Muscle of leg (tissue), 3 donors: ENCODE measurements at regions not wholly inside any gene's neighbourhood (a gene's known extent, or its start where the extent isn't known, plus 50 kb on each side); places are given as distances from the start of the nearest gene placed in this dataset.

Experiments
- DNase-seq: peaks from one replicate; pipeline ENCODE4 v3.0.0; 2013
- H3K27ac ChIP-seq: one replicate; pipeline ENCODE4 v1.5.1; 2013; ENCODE audit warnings: mild to moderate bottlenecking, low read length, control low read depth
- H3K27me3 ChIP-seq: one replicate; pipeline ENCODE4 v1.6.1; 2013; ENCODE audit warnings: low read length; ENCODE audit not compliant: control insufficient read depth, insufficient read depth
- H3K36me3 ChIP-seq: one replicate; pipeline ENCODE4 v1.6.1; 2013; ENCODE audit warnings: low read length; ENCODE audit not compliant: control insufficient read depth, insufficient read depth
- H3K4me1 ChIP-seq: one replicate; pipeline ENCODE4 v1.6.1; 2013; ENCODE audit warnings: low read length; ENCODE audit not compliant: control insufficient read depth, insufficient read depth
- H3K4me3 ChIP-seq: one replicate; pipeline ENCODE4 v1.5.1; 2013; ENCODE audit warnings: low read length, control low read depth
- H3K9me3 ChIP-seq: replicated peaks from 2 replicates; pipeline ENCODE4 v1.6.1; 2013; ENCODE audit warnings: low read depth, low read length; ENCODE audit not compliant: control insufficient read depth
- WGBS: methylation state at CpG from one replicate; pipeline ENCODE4 v1.1.5; 2013; ENCODE audit warnings: missing lambda C conversion rate; ENCODE audit not compliant: insufficient coverage; 5-methylcytosine and 5-hydroxymethylcytosine counted together

DNA sequence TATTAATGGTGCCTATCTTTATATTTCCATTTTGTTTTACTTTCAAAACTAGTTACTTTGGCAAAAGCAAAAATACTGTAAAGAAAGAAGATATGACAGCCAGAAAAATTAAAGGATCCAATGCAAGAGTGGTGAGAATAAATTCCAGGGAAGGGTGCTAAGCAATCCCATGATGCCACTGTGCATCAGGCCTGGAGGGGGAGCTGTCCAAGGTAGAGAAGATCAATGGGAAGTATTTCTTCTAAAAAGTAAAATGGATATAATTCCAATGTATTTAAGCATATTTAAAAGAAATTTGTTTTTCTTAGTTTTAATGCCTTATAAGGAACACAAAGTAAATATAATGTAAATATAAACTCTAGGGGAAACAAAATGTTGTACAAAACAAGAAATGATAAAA, 1382.2 kb upstream of the B3GALT2 start:
- Histone ChIP-seq H3K4me1 (no peaks in the 10 kb centered on the region), H3K36me3 (no peaks in the 10 kb centered on the region), H3K4me3 (no peak overlapping the region), H3K27me3 (no peaks in the 10 kb centered on the region), H3K9me3 (no peaks in the 10 kb centered on the region), H3K27ac (no peak overlapping the region)
- DNase-seq, result peak; percentile 4

DNA sequence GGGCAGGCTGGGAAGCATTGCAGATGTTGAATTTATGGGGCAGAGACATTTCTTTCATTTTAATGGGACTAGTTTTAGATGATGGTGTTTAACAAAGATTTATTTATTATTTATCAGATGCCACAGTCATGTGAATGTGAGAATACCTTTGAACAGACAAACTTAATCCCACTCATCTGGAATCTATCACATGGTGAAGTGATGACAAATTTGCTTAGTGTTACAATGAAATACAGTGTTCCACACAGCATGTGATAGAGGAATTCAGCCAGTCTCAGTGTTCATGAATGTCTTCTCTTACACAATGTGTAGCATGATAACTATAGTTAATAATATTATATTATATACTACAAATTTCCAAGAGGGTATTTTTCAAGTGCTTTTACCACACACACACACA, 1361.7 kb upstream of the B3GALT2 start:
- Histone ChIP-seq H3K36me3 (no peaks in the 10 kb centered on the region), H3K4me1 (no peaks in the 10 kb centered on the region), H3K4me3 (no peak overlapping the region), H3K27ac (no peak overlapping the region), H3K27me3 (no peaks in the 10 kb centered on the region), H3K9me3 (no peaks in the 10 kb centered on the region)
- DNase-seq, result no peak

DNA sequence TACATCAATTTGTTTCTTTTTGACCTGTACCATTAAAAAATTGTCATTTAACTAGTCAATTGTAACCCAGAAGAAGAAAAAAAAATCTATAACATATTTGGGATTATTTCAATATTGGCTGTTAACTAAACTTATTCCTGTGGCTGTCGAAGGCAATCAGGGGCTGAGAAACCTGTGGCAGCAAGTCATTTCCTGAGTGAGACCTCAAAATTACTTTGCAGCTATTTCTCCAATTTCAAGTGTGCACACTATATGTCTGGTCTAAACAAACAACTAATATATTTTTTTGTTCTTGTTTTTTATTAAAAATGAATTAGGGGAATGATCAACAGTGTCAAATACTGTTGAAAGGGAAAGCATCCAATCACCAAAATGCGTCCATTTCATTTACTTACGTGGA, 1357.6 kb upstream of the B3GALT2 start:
- no peak overlapping the region for H3K4me3 ChIP-seq
- no peaks in the 10 kb centered on the region for H3K4me1 ChIP-seq
- DNase-seq, result no peak
- no CpG with 5 or more reads among the region's 3 CpGs for WGBS
- no peaks in the 10 kb centered on the region for H3K36me3 ChIP-seq
- no peaks in the 10 kb centered on the region for H3K27me3 ChIP-seq
- no peak overlapping the region for H3K27ac ChIP-seq
- H3K9me3 ChIP-seq, result no peaks in the 10 kb centered on the region

DNA sequence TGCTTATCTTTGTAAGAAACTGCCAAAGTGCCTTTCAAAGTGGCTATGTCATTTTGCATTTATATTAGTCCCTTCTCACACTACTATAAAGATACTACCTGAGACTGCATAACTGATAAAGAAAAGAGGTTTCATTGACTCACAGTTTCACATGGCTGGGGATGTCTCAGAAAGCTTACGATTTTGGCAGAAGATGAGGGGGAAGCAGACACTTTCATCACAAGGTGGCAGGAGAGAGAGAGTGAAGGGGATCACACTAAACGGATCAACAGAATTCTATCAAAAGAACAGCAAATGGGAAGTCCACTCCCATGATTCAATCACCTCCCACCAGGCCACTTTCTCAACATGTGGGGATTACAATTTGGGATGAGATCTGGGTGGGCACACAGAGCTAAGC, 1352.0 kb upstream of the B3GALT2 start:
- Histone ChIP-seq H3K4me1 (no peaks in the 10 kb centered on the region), H3K36me3 (no peaks in the 10 kb centered on the region)

DNA sequence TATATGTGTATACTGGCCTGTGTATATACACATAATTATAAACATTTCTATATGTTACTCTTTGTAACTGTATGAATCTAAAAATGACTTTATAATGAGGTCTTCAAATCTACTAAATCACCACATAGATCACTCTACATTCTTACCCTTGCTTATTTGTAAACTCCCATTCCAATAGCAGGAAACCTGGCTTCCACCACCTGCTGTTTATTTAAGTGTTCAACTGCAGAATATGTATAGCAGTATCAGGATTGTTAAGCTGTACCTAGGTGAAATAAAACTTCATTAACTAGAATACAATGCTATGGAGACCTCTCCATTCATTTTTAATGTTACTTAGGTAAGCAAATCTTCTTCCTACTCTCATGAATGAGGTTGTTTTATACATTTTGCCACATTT, 1351.1 kb upstream of the B3GALT2 start:
- H3K27ac ChIP-seq, result no peak overlapping the region
- H3K4me1 ChIP-seq, result no peaks in the 10 kb centered on the region
- H3K36me3 ChIP-seq, result no peaks in the 10 kb centered on the region
- no peaks in the 10 kb centered on the region for H3K9me3 ChIP-seq
- H3K27me3 ChIP-seq, result no peaks in the 10 kb centered on the region
- DNase-seq, result no peak
- H3K4me3 ChIP-seq, result no peak overlapping the region

More for the DNA sequence above, 1352.0 kb upstream of the B3GALT2 start:
- Histone ChIP-seq H3K27me3 (no peaks in the 10 kb centered on the region), H3K4me3 (no peak overlapping the region), H3K27ac (no peak overlapping the region), H3K9me3 (no peaks in the 10 kb centered on the region)
- DNase-seq, result no peak
- no CpG with 5 or more reads among the region's 2 CpGs for WGBS

GRCh38 chr1:194535369-194535768, 1349.0 kb upstream of the B3GALT2 start:
- no peaks in the 10 kb centered on the region for H3K36me3 ChIP-seq

GRCh38 chr1:194534784-194535183, 1348.4 kb upstream of the B3GALT2 start:
- Histone ChIP-seq H3K4me1 (no peaks in the 10 kb centered on the region), H3K36me3 (no peaks in the 10 kb centered on the region), H3K27me3 (no peaks in the 10 kb centered on the region), H3K27ac (no peak overlapping the region), H3K4me3 (no peak overlapping the region), H3K9me3 (no peaks in the 10 kb centered on the region)
- no peak for DNase-seq
- WGBS, result 85% methylated on average over 2 of the region's 6 CpGs

More at GRCh38 chr1:194535369-194535768, 1349.0 kb upstream of the B3GALT2 start:
- H3K27ac ChIP-seq, result no peak overlapping the region
- no peaks in the 10 kb centered on the region for H3K27me3 ChIP-seq
- no peak overlapping the region for H3K4me3 ChIP-seq
- 25% methylated on average over 4 of the region's 6 CpGs for WGBS
- no peaks in the 10 kb centered on the region for H3K4me1 ChIP-seq
- DNase-seq, result no peak
- H3K9me3 ChIP-seq, result no peaks in the 10 kb centered on the region

DNA sequence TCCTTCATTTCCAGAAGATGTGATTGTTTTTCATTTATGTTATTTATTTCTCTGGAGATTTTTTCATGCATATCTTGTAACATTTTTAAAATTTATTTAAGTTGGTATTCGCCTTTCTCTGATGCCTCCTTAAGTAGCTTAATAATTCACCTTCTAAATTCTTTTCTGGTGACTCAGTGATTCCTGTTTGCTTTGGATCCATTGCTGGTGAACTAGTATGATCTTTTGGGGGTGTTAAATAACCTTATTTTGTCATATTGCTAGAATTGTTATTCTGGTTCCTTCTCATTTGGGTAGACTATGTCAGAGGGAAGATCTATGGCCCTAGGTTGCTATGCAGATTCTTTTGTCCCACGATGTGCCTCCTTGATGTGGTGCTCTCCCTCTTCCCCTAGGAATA, 1347.2 kb upstream of the B3GALT2 start:
- H3K27ac ChIP-seq, result no peak overlapping the region
- no peak for DNase-seq
- H3K36me3 ChIP-seq, result no peaks in the 10 kb centered on the region
- H3K27me3 ChIP-seq, result no peaks in the 10 kb centered on the region
- no CpG with 5 or more reads among the region's 2 CpGs for WGBS
- H3K9me3 ChIP-seq, result no peaks in the 10 kb centered on the region
- H3K4me1 ChIP-seq, result no peaks in the 10 kb centered on the region
- H3K4me3 ChIP-seq, result no peak overlapping the region

DNA sequence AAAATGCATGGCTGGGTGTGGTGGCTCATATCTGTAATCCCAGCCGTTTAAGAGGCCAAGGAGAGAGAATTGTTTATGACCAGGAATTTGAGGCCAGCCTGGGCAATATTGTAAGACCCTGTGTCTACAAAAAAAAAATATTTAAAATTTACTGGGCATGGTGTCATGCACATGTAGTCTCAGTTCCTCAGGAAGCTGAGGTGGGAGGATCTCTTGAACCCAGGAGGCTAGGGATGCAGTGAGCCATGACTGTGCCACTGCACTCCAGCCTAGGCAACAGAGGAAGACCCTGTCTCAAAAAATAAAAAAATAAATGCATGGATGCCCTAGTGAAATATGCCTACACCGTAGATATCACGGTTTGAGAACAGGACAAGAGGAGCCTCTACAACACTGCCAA, 1331.2 kb upstream of the B3GALT2 start:
- Histone ChIP-seq H3K27ac (no peak overlapping the region), H3K4me3 (no peak overlapping the region), H3K27me3 (no peaks in the 10 kb centered on the region), H3K36me3 (no peaks in the 10 kb centered on the region), H3K9me3 (no peaks in the 10 kb centered on the region), H3K4me1 (no peaks in the 10 kb centered on the region)
- DNase-seq, result no peak
- WGBS, result no CpG with 5 or more reads among the region's 3 CpGs

DNA sequence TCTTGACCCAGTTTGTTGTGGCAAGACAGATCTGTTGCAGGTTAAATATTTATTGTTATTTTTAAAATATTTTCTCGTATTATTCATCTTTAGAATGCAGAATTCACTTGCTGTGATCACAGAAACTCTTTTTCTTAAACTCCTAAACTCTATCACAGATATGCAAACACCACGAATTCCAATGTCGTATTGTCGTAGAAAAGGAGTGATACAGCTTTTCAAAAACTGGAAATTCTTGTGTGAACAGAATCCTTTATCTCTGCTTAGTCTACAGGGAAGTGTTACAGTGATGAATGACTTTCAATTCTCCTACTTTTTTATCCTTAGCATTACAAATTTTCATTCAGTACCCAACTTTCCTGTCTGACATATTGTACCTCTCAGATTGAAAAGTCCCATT, 1329.5 kb upstream of the B3GALT2 start:
- Histone ChIP-seq H3K4me3 (no peak overlapping the region), H3K36me3 (no peaks in the 10 kb centered on the region), H3K27me3 (no peaks in the 10 kb centered on the region), H3K9me3 (no peaks in the 10 kb centered on the region), H3K27ac (no peak overlapping the region), H3K4me1 (no peaks in the 10 kb centered on the region)
- no peak for DNase-seq
- WGBS, result no CpG with 5 or more reads among the region's 4 CpGs

DNA sequence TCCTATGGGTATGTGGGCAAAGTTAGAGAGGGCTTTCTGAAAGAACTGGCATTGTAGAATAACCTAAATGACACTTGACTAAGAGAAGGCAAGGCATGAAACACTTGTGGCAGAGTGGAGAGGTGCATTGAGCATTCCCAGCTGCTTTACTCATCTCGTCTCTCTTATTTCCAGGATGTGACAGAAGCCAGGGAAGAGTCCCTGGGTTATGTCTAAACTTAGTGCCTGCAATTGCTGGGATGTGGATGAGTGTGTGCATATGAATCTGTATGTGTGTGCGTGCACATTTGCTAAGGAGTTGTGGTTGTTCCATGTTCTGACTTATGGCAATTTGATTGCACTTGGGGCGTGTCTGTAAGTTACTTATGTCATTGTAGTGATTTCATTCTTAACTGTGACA, 1326.5 kb upstream of the B3GALT2 start:
- H3K9me3 ChIP-seq, result peaks cover 7% of the 10 kb centered on the region
- DNase-seq, result peak; percentile 80
- no peak overlapping the region for H3K4me3 ChIP-seq
- no peaks in the 10 kb centered on the region for H3K36me3 ChIP-seq
- WGBS, result 60% methylated on average over 1 of the region's 3 CpGs
- H3K4me1 ChIP-seq, result no peaks in the 10 kb centered on the region
- no peaks in the 10 kb centered on the region for H3K27me3 ChIP-seq
- H3K27ac ChIP-seq, result no peak overlapping the region
